Rectal smooth muscle tissue (tissue), 1 donor: ENCODE measurements at regions not wholly inside any gene's neighbourhood (a gene's known extent, or its start where the extent isn't known, plus 50 kb on each side); places are given as distances from the start of the nearest gene placed in this dataset.

ENCODE experiments used
- H3K27ac ChIP-seq: one replicate; pipeline ENCODE4 v1.7.0; 2013; ENCODE audit warnings: low read depth, low read length, inconsistent platforms
- H3K27me3 ChIP-seq: one replicate; pipeline ENCODE4 v1.7.0; 2013; ENCODE audit warnings: low read length; ENCODE audit not compliant: control insufficient read depth, insufficient read depth
- H3K36me3 ChIP-seq: one replicate; pipeline ENCODE4 v1.7.0; 2013; ENCODE audit warnings: low read length; ENCODE audit not compliant: control insufficient read depth, insufficient read depth
- H3K4me1 ChIP-seq: one replicate; pipeline ENCODE4 v1.7.0; 2013; ENCODE audit warnings: low read length; ENCODE audit not compliant: control insufficient read depth, insufficient read depth
- H3K4me3 ChIP-seq: one replicate; pipeline ENCODE4 v1.7.0; 2013; ENCODE audit warnings: low read length
- H3K9ac ChIP-seq: one replicate; pipeline ENCODE4 v1.7.0; 2013; ENCODE audit warnings: low read length

GRCh38 chr6:18062733-18063132, 59.7 kb downstream of the NHLRC1 start:
- Histone ChIP-seq H3K4me1 (peaks cover 2% of the 10 kb centered on the region), H3K27me3 (no peaks in the 10 kb centered on the region), H3K9ac (no peak overlapping the region), H3K36me3 (no peaks in the 10 kb centered on the region), H3K27ac (no peak overlapping the region), H3K4me3 (no peak overlapping the region)

- H3K27ac ChIP-seq, result no peak overlapping the region
- H3K4me1 ChIP-seq, result peaks cover 2% of the 10 kb centered on the region
- no peaks in the 10 kb centered on the region for H3K36me3 ChIP-seq
- no peaks in the 10 kb centered on the region for H3K27me3 ChIP-seq
- H3K9ac ChIP-seq, result no peak overlapping the region
- no peak overlapping the region for H3K4me3 ChIP-seq
Observed at GRCh38 chr6:18058429-18058828, 64.0 kb downstream of the NHLRC1 start.

- Histone ChIP-seq H3K27me3 (no peaks in the 10 kb centered on the region), H3K27ac (no peak overlapping the region), H3K9ac (no peak overlapping the region), H3K36me3 (no peaks in the 10 kb centered on the region), H3K4me1 (no peaks in the 10 kb centered on the region), H3K4me3 (no peak overlapping the region)
Observed at GRCh38 chr6:18055714-18056382, 66.6 kb downstream of the NHLRC1 start.

- H3K4me3 ChIP-seq, result no peak overlapping the region
Observed at GRCh38 chr6:18055098-18055497, 67.4 kb downstream of the NHLRC1 start.

GRCh38 chr6:18053555-18054445, 66.4 kb upstream of the KIF13A start:
- Histone ChIP-seq H3K27ac (no peak overlapping the region), H3K9ac (no peak overlapping the region), H3K36me3 (no peaks in the 10 kb centered on the region), H3K4me3 (no peak overlapping the region), H3K4me1 (no peaks in the 10 kb centered on the region), H3K27me3 (no peaks in the 10 kb centered on the region)

More at GRCh38 chr6:18055098-18055497, 67.4 kb downstream of the NHLRC1 start:
- Histone ChIP-seq H3K27ac (no peak overlapping the region), H3K36me3 (no peaks in the 10 kb centered on the region), H3K27me3 (no peaks in the 10 kb centered on the region), H3K9ac (no peak overlapping the region), H3K4me1 (no peaks in the 10 kb centered on the region)

GRCh38 chr6:18053078-18053477, 65.6 kb upstream of the KIF13A start:
- Histone ChIP-seq H3K27me3 (no peaks in the 10 kb centered on the region), H3K4me1 (no peaks in the 10 kb centered on the region), H3K4me3 (no peak overlapping the region), H3K36me3 (no peaks in the 10 kb centered on the region), H3K27ac (no peak overlapping the region), H3K9ac (no peak overlapping the region)

- Histone ChIP-seq H3K27me3 (no peaks in the 10 kb centered on the region), H3K27ac (no peak overlapping the region), H3K4me3 (no peak overlapping the region), H3K4me1 (no peaks in the 10 kb centered on the region), H3K36me3 (no peaks in the 10 kb centered on the region), H3K9ac (no peak overlapping the region)
Observed at GRCh38 chr6:18049646-18050045, 62.2 kb upstream of the KIF13A start.

GRCh38 chr6:18048953-18049630, 61.7 kb upstream of the KIF13A start:
- Histone ChIP-seq H3K4me3 (no peak overlapping the region), H3K4me1 (no peaks in the 10 kb centered on the region), H3K36me3 (no peaks in the 10 kb centered on the region), H3K27me3 (no peaks in the 10 kb centered on the region), H3K9ac (no peak overlapping the region), H3K27ac (no peak overlapping the region)

- Histone ChIP-seq H3K9ac (no peak overlapping the region), H3K4me3 (no peak overlapping the region), H3K36me3 (no peaks in the 10 kb centered on the region), H3K4me1 (peaks cover 7% of the 10 kb centered on the region), H3K27me3 (no peaks in the 10 kb centered on the region), H3K27ac (no peak overlapping the region)
Observed at GRCh38 chr6:18047406-18047805, 60.0 kb upstream of the KIF13A start.

- H3K9ac ChIP-seq, result no peak overlapping the region
- no peaks in the 10 kb centered on the region for H3K27me3 ChIP-seq
- H3K27ac ChIP-seq, result no peak overlapping the region
- peaks cover 7% of the 10 kb centered on the region for H3K4me1 ChIP-seq
- H3K4me3 ChIP-seq, result no peak overlapping the region
- no peaks in the 10 kb centered on the region for H3K36me3 ChIP-seq
Observed at GRCh38 chr6:18045507-18045906, 58.1 kb upstream of the KIF13A start.

- Histone ChIP-seq H3K9ac (no peak overlapping the region), H3K4me1 (peaks cover 7% of the 10 kb centered on the region), H3K27ac (no peak overlapping the region), H3K27me3 (no peaks in the 10 kb centered on the region), H3K4me3 (no peak overlapping the region), H3K36me3 (no peaks in the 10 kb centered on the region)
Observed at GRCh38 chr6:18044108-18044783, 56.8 kb upstream of the KIF13A start.

GRCh38 chr6:18042536-18043145, 55.2 kb upstream of the KIF13A start:
- no peaks in the 10 kb centered on the region for H3K27me3 ChIP-seq
- H3K4me1 ChIP-seq, result peaks cover 7% of the 10 kb centered on the region
- H3K27ac ChIP-seq, result peak overlapping the region; percentile 27
- H3K9ac ChIP-seq, result no peak overlapping the region
- H3K36me3 ChIP-seq, result no peaks in the 10 kb centered on the region
- H3K4me3 ChIP-seq, result no peak overlapping the region
